IMR-90 (cell line): ENCODE measurements at regions not wholly inside any gene's neighbourhood (a gene's known extent, or its start where the extent isn't known, plus 50 kb on each side); places are given as distances from the start of the nearest gene placed in this dataset.

ENCODE experiments used
- ATAC-seq: fragments of 200-7000 bp; cut with Tn5 transposase; 2 replicates; pipeline ENCODE4 v1.9.1; 2020; ENCODE audit warnings: low read depth, mild to moderate bottlenecking, moderate library complexity
- BruUV-seq: library from RNA; stranded (reverse); fragments of 400-500 nt; replicated peaks from 2 replicates; lab custom pipeline; 2021; lab: Mats Ljungman, UMichigan
- CTCF ChIA-PET: fragments of 300-600 bp; formaldehyde crosslinking; extraction: SDS; loops from one replicate; lab custom pipeline; 2021; ENCODE audit warnings: antibody characterized with exemption; lab: Yijun Ruan, JAX
- POLR2A ChIA-PET: fragments of 300-600 bp; sonication (Branson Sonifier 250); formaldehyde crosslinking; loops from one replicate; lab custom pipeline; 2022; ENCODE audit warnings: antibody characterized with exemption; ENCODE audit not compliant: unreplicated experiment; lab: Charles Lee
- DNase-seq: peaks from one replicate; pipeline ENCODE4 v3.0.0; 2013
- H2AFZ ChIP-seq: replicated peaks from 2 replicates; pipeline ENCODE3; 2013; ENCODE audit warnings: low read length, mild to moderate bottlenecking; ENCODE audit not compliant: poor library complexity
- H2AK5ac ChIP-seq: 2 replicates; pipeline ENCODE4 v1.6.1; 2013; ENCODE audit warnings: low read depth, low read length, inconsistent platforms
- H2AK9ac ChIP-seq: replicated peaks from 2 replicates; pipeline ENCODE3; 2013; ENCODE audit warnings: mild to moderate bottlenecking, low read depth, low read length, moderate library complexity; ENCODE audit not compliant: poor library complexity
- H2BK120ac ChIP-seq: 2 replicates; pipeline ENCODE4 v1.6.1; 2013; ENCODE audit warnings: low read depth, low read length, inconsistent platforms
- H2BK15ac ChIP-seq: 3 replicates; pipeline ENCODE4 v1.6.1; 2013; ENCODE audit warnings: low read depth, low read length, inconsistent platforms
- H2BK20ac ChIP-seq: 2 replicates; pipeline ENCODE4 v1.6.1; 2013; ENCODE audit warnings: low read depth, mild to moderate bottlenecking, inconsistent platforms, low read length, moderate library complexity
- H2BK5ac ChIP-seq: 2 replicates; pipeline ENCODE4 v1.6.1; 2013; ENCODE audit warnings: mild to moderate bottlenecking, low read depth, low read length, inconsistent platforms; ENCODE audit not compliant: poor library complexity, severe bottlenecking
- H3K14ac ChIP-seq: replicated peaks from 2 replicates; pipeline ENCODE4 v1.6.1; 2013; ENCODE audit warnings: low read depth, low read length, inconsistent platforms
- H3K18ac ChIP-seq: 2 replicates; pipeline ENCODE4 v1.6.1; 2013; ENCODE audit warnings: low read depth, low read length, control low read depth
- H3K23ac ChIP-seq: 2 replicates; pipeline ENCODE4 v1.6.1; 2013; ENCODE audit warnings: low read depth, low read length, inconsistent platforms
- H3K27ac ChIP-seq: 2 replicates; pipeline ENCODE4 v1.5.1; 2013; ENCODE audit warnings: mild to moderate bottlenecking, control low read depth, low read length; ENCODE audit not compliant: insufficient read depth
- H3K27me3 ChIP-seq: 2 replicates; pipeline ENCODE4 v1.6.1; 2013; ENCODE audit warnings: low read length; ENCODE audit not compliant: control insufficient read depth, insufficient read depth
- H3K36me3 ChIP-seq: 2 replicates; pipeline ENCODE4 v1.6.1; 2013; ENCODE audit warnings: low read length, mixed read lengths; ENCODE audit not compliant: control insufficient read depth, insufficient read depth
- H3K4ac ChIP-seq: 2 replicates; pipeline ENCODE4 v1.6.1; 2013; ENCODE audit warnings: low read depth, low read length, inconsistent platforms
- H3K4me1 ChIP-seq: 2 replicates; pipeline ENCODE4 v1.6.1; 2013; ENCODE audit warnings: low read length, mixed read lengths; ENCODE audit not compliant: control insufficient read depth, insufficient read depth
- H3K4me2 ChIP-seq: 2 replicates; pipeline ENCODE4 v1.6.1; 2013; ENCODE audit warnings: low read depth, mild to moderate bottlenecking, control low read depth, low read length, moderate library complexity
- H3K4me3 ChIP-seq: 2 replicates; pipeline ENCODE4 v1.5.1; 2013; ENCODE audit warnings: low read depth, mild to moderate bottlenecking, control low read depth, low read length, moderate library complexity; ENCODE audit not compliant: insufficient read depth
- H3K56ac ChIP-seq: 2 replicates; pipeline ENCODE4 v1.6.1; 2013; ENCODE audit warnings: low read length, inconsistent platforms; ENCODE audit not compliant: insufficient read depth; ENCODE audit errors: extremely low read depth
- H3K79me1 ChIP-seq, 2 experiments: 2 replicates each; pipeline ENCODE4 v1.6.1; 2013; ENCODE audit warnings: low read length in 2 of 2, inconsistent platforms in 1 of 2, low read depth in 1 of 2
- H3K9ac ChIP-seq: 2 replicates; pipeline ENCODE4 v1.6.1; 2013; ENCODE audit warnings: low read depth, low read length, control low read depth
- H3K9me1 ChIP-seq: 2 replicates; pipeline ENCODE4 v1.6.1; 2013; ENCODE audit warnings: low read length, inconsistent platforms; ENCODE audit not compliant: insufficient read depth
- H3K9me3 ChIP-seq: 2 replicates; pipeline ENCODE4 v1.6.1; 2013; ENCODE audit warnings: low read length; ENCODE audit not compliant: control insufficient read depth, insufficient read depth
- H4K20me1 ChIP-seq: 2 replicates; pipeline ENCODE4 v1.6.1; 2013; ENCODE audit warnings: low read length, inconsistent platforms; ENCODE audit not compliant: insufficient read depth
- H4K5ac ChIP-seq: 2 replicates; pipeline ENCODE4 v1.6.1; 2013; ENCODE audit warnings: mild to moderate bottlenecking, low read depth, low read length, control low read depth
- H4K8ac ChIP-seq, 2 experiments: 2 replicates each; pipeline ENCODE4 v1.6.1; 2013; ENCODE audit warnings: low read depth in 2 of 2, low read length in 2 of 2, control low read depth in 1 of 2, inconsistent platforms in 1 of 2
- H4K91ac ChIP-seq: 2 replicates; pipeline ENCODE4 v1.6.1; 2013; ENCODE audit warnings: low read depth, low read length, inconsistent platforms; ENCODE audit not compliant: insufficient read depth
- BHLHE40 ChIP-seq: fragments of 150-350 bp; IDR thresholded peaks from 2 replicates; pipeline ENCODE4 v1.6.1; 2016; ENCODE audit warnings: mild to moderate bottlenecking, low read depth, low read length
- CEBPB ChIP-seq: IDR thresholded peaks from 2 replicates; pipeline ENCODE4 v1.6.1; 2012; ENCODE audit warnings: low read depth, low read length, improper control_type of control experiment
- CTCF ChIP-seq: conservative IDR thresholded peaks from 2 replicates; pipeline ENCODE4 v1.5.1; 2012; ENCODE audit warnings: mild to moderate bottlenecking, low read depth, low read length, improper control_type of control experiment
- FOS ChIP-seq: fragments of 150-350 bp; IDR thresholded peaks from 2 replicates; pipeline ENCODE4 v1.6.1; 2016; ENCODE audit warnings: low read depth, low read length
- MAZ ChIP-seq: IDR thresholded peaks from 2 replicates; pipeline ENCODE4 v1.6.1; 2012; ENCODE audit warnings: low read depth, mild to moderate bottlenecking, low read length, improper control_type of control experiment, moderate library complexity, borderline replicate concordance
- POLR2A ChIP-seq: IDR thresholded peaks from 2 replicates; pipeline ENCODE4 v1.6.1; 2012; ENCODE audit warnings: mild to moderate bottlenecking, low read depth, low read length
- RAD21 ChIP-seq: IDR thresholded peaks from 2 replicates; pipeline ENCODE4 v1.6.1; 2012; ENCODE audit warnings: low read length, improper control_type of control experiment
- RCOR1 ChIP-seq: IDR thresholded peaks from 2 replicates; pipeline ENCODE4 v1.6.1; 2012; ENCODE audit warnings: mild to moderate bottlenecking, low read length, improper control_type of control experiment; ENCODE audit not compliant: insufficient replicate concordance
- SMC3 ChIP-seq: fragments of 150-350 bp; IDR thresholded peaks from 2 replicates; pipeline ENCODE4 v1.6.1; 2016; ENCODE audit warnings: low read depth, mild to moderate bottlenecking, antibody characterized with exemption, low read length, moderate library complexity
- WGBS, 2 experiments: methylation state at CpG; one replicate each; pipeline versions ENCODE4 v1.1.5 to v1.1.7; 2013; ENCODE audit warnings: missing lambda C conversion rate in 2 of 2; ENCODE audit not compliant: insufficient read length in 1 of 2; ENCODE audit errors: extremely low coverage in 2 of 2; 5-methylcytosine and 5-hydroxymethylcytosine counted together
- dilution Hi-C: fragments of 300-500 bp; cut with HindIII; formaldehyde crosslinking; loops from one replicate; pipeline ENCODE4 v1.14.3; 2018; ENCODE audit warnings: low sequenced_read_pairs; ENCODE audit not compliant: unreplicated experiment
- in situ Hi-C: fragments of 300-500 bp; cut with MboI; formaldehyde crosslinking; loops from 3 replicates; pipeline ENCODE4 v1.14.3; 2019; ENCODE audit warnings: low sequenced_read_pairs, inconsistent platforms, mixed read lengths
- intact Hi-C: fragments of 100-400 bp; cut with micrococcal nuclease; formaldehyde crosslinking; loops from 2 replicates; pipeline ENCODE4 v1.10.0; 2022
- TF ChIP-seq, protein P1 (sequence below): fragments of 150-350 bp; IDR thresholded peaks from 2 replicates; pipeline ENCODE4 v1.6.1; 2016; ENCODE audit warnings: low read depth, mild to moderate bottlenecking, low read length, moderate library complexity, borderline replicate concordance
- TF ChIP-seq, protein P2 (sequence below): fragments of 150-350 bp; IDR thresholded peaks from 2 replicates; pipeline ENCODE4 v1.6.1; 2017; ENCODE audit warnings: mild to moderate bottlenecking, antibody characterized with exemption, low read length, low read depth

- H3K4me3 ChIP-seq: no peak overlapping the region
- ChIA-PET CTCF (interaction anchor here (1.2 kb wide), 1 partner anchor 14 kb away, joined by 3 read pairs; no protein-coding TSS in a partner anchor), POLR2A (no interaction called here)
- dilution Hi-C loops (no loop called here), in situ Hi-C loops (no loop called here), intact Hi-C loops (no loop called here)
- H3K79me1 ChIP-seq: no peaks in the 10 kb centered on the region
- no peak overlapping the region for H3K9ac ChIP-seq
- no CpG with 5 or more reads among the region's 4 CpGs for whole genome bisulfite sequencing, 2 experiments
- no peak overlapping the region for H2AK9ac ChIP-seq
- H3K9me1 ChIP-seq: no peaks in the 10 kb centered on the region; the same call in 1 of the 2 replicates
- no peak overlapping the region for H2BK15ac ChIP-seq
- no peak for TF ChIP-seq CTCF
- no peak for TF ChIP-seq FOS
- no peak for TF ChIP-seq RCOR1
- TF ChIP-seq MAZ: no peak
- TF ChIP-seq, protein P1, sequence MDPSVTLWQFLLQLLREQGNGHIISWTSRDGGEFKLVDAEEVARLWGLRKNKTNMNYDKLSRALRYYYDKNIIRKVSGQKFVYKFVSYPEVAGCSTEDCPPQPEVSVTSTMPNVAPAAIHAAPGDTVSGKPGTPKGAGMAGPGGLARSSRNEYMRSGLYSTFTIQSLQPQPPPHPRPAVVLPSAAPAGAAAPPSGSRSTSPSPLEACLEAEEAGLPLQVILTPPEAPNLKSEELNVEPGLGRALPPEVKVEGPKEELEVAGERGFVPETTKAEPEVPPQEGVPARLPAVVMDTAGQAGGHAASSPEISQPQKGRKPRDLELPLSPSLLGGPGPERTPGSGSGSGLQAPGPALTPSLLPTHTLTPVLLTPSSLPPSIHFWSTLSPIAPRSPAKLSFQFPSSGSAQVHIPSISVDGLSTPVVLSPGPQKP: no peak
- TF ChIP-seq, protein P2, sequence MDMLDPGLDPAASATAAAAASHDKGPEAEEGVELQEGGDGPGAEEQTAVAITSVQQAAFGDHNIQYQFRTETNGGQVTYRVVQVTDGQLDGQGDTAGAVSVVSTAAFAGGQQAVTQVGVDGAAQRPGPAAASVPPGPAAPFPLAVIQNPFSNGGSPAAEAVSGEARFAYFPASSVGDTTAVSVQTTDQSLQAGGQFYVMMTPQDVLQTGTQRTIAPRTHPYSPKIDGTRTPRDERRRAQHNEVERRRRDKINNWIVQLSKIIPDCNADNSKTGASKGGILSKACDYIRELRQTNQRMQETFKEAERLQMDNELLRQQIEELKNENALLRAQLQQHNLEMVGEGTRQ: no peak
- TF ChIP-seq SMC3: no peak
- no peak for TF ChIP-seq BHLHE40
- TF ChIP-seq RAD21: no peak
- no peak for TF ChIP-seq POLR2A
- no peak for TF ChIP-seq CEBPB
- no peak overlapping the region for H4K5ac ChIP-seq
- no peak overlapping the region for H2BK5ac ChIP-seq
- H3K27me3 ChIP-seq: no peaks in the 10 kb centered on the region
- H2BK120ac ChIP-seq: no peak overlapping the region
- ATAC-seq (no peak), DNase-seq (no peak)
- no peak overlapping the region for H2BK20ac ChIP-seq
- no peak overlapping the region for H4K91ac ChIP-seq
- H4K20me1 ChIP-seq: no peaks in the 10 kb centered on the region
- H3K4ac ChIP-seq: no peak overlapping the region
- H4K8ac ChIP-seq: no peak overlapping the region
- H3K56ac ChIP-seq: no peak overlapping the region
- H3K4me2 ChIP-seq: no peak overlapping the region
- no peak overlapping the region for H3K27ac ChIP-seq
- no peak overlapping the region for H3K14ac ChIP-seq
- no peak overlapping the region for H3K23ac ChIP-seq
- no peaks in the 10 kb centered on the region for H3K9me3 ChIP-seq
- no peaks in the 10 kb centered on the region for H3K36me3 ChIP-seq
- no TSS peak for BruUV-seq
- no peak overlapping the region for H2AFZ ChIP-seq
- no peaks in the 10 kb centered on the region for H3K4me1 ChIP-seq
- H3K18ac ChIP-seq: no peak overlapping the region
- H2AK5ac ChIP-seq: no peak overlapping the region
Measured at GRCh38 chr12:5188472-5188871, 144.8 kb downstream of the KCNA5 start.
